GM23338 (cell line): ENCODE measurements at regions not wholly inside any gene's neighbourhood (a gene's known extent, or its start where the extent isn't known, plus 50 kb on each side); places are given as distances from the start of the nearest gene placed in this dataset.

Source experiments
- ATAC-seq: fragments of 200-7000 bp; cut with Tn5 transposase; 3 replicates; pipeline ENCODE4 v1.9.1; 2020
- DNase-seq: peaks from one replicate; pipeline ENCODE4 v3.0.0-alpha.2; 2015; ENCODE audit warnings: low spot score
- H2AFZ ChIP-seq: fragments of 200-600 bp; sonication (generic); 2 replicates; pipeline ENCODE4 v1.8.0; 2016; ENCODE audit warnings: antibody characterized with exemption, mild to moderate bottlenecking, moderate library complexity
- H3F3A ChIP-seq: fragments of 200-600 bp; sonication (generic); replicated peaks from 2 replicates; pipeline ENCODE4 v1.8.0; 2017; ENCODE audit warnings: antibody characterized with exemption, mixed run types, low read depth
- H3K27ac ChIP-seq: fragments of 200-600 bp; sonication (generic); 2 replicates; pipeline ENCODE4 v1.6.1; 2016; ENCODE audit warnings: low read depth
- H3K27me3 ChIP-seq: fragments of 200-600 bp; sonication (generic); 2 replicates; pipeline ENCODE4 v1.8.0; 2016; ENCODE audit warnings: mild to moderate bottlenecking, mixed run types, moderate library complexity; ENCODE audit not compliant: insufficient read depth
- H3K36me3 ChIP-seq: fragments of 200-600 bp; sonication (generic); 2 replicates; pipeline ENCODE4 v1.8.0; 2016; ENCODE audit warnings: mild to moderate bottlenecking; ENCODE audit not compliant: insufficient read depth
- H3K4me1 ChIP-seq: fragments of 200-600 bp; sonication (generic); 2 replicates; pipeline ENCODE4 v1.8.0; 2016; ENCODE audit warnings: mild to moderate bottlenecking, moderate library complexity; ENCODE audit not compliant: insufficient read depth
- H3K4me2 ChIP-seq: fragments of 200-600 bp; sonication (generic); 2 replicates; pipeline ENCODE4 v1.7.1; 2017; ENCODE audit warnings: mixed run types
- H3K4me3 ChIP-seq: fragments of 200-600 bp; sonication (generic); 2 replicates; pipeline ENCODE4 v1.6.1; 2016; ENCODE audit warnings: mixed run types
- H3K79me2 ChIP-seq: fragments of 200-600 bp; sonication (generic); replicated peaks from 2 replicates; pipeline ENCODE4 v1.8.0; 2017; ENCODE audit warnings: mild to moderate bottlenecking; ENCODE audit not compliant: insufficient read depth
- H3K9me2 ChIP-seq: fragments of 200-600 bp; sonication (generic); 2 replicates; pipeline ENCODE4 v1.8.0; 2017; ENCODE audit not compliant: insufficient read depth
- H4K20me1 ChIP-seq: fragments of 200-600 bp; sonication (generic); replicated peaks from 2 replicates; pipeline ENCODE4 v1.8.0; 2017; ENCODE audit warnings: mild to moderate bottlenecking; ENCODE audit not compliant: insufficient read depth
- H3K27ac Mint-ChIP-seq: 2 replicates; pipeline ENCODE4 v1.8.0; 2020; ENCODE audit warnings: inconsistent platforms, mild to moderate bottlenecking, moderate library complexity, mixed read lengths
- H3K27me3 Mint-ChIP-seq: 3 replicates; pipeline ENCODE4 v1.8.0; 2022; ENCODE audit warnings: low read depth, mild to moderate bottlenecking, moderate library complexity, mixed read lengths, inconsistent platforms; ENCODE audit not compliant: insufficient read depth, poor library complexity
- H3K36me3 Mint-ChIP-seq: 3 replicates; pipeline ENCODE4 v1.8.0; 2021; ENCODE audit warnings: low read depth, mild to moderate bottlenecking, inconsistent platforms, moderate library complexity, mixed read lengths
- H3K4me1 Mint-ChIP-seq: 3 replicates; pipeline ENCODE4 v1.8.0; 2020; ENCODE audit warnings: mild to moderate bottlenecking, inconsistent platforms, mixed read lengths
- H3K4me3 Mint-ChIP-seq: 3 replicates; pipeline ENCODE4 v1.8.0; 2021; ENCODE audit warnings: moderate library complexity, mild to moderate bottlenecking, inconsistent platforms, mixed read lengths
- H3K9me3 Mint-ChIP-seq: 3 replicates; pipeline ENCODE4 v1.8.0; 2020; ENCODE audit warnings: moderate library complexity, mild to moderate bottlenecking, inconsistent platforms, mixed read lengths
- ZNF114 ChIP-seq: fragments of 250-450 bp; sonication (Bioruptor Pico); IDR thresholded peaks from 2 replicates; pipeline ENCODE4 v1.5.0; 2020; ENCODE audit warnings: mild to moderate bottlenecking, moderate library complexity
- TF ChIP-seq, protein P1 (sequence below): fragments of 250-450 bp; sonication (Bioruptor Pico); IDR thresholded peaks from 2 replicates; pipeline ENCODE4 v1.5.0; 2020; ENCODE audit warnings: mild to moderate bottlenecking, moderate library complexity

DNA sequence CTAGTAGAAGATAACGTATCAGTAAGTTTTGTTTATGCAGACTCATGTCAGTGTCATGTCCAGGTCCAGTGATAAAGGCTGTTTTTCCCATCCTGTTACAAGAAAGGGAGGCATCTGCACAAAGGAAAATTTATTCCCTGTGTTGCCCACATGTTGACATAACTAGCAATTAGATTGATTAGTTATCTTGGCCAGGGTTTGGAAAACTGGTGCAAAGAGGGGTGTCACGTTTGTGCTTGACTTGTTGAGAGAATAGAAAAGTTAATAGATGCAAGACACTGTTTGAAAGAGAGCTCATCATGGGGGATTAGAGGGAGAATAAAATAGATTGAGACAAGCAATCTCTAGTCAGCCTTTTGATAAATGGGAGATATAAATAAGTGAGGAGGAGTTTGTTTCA, 1357.0 kb upstream of the AGA start:
- no peak for ATAC-seq

More for the DNA sequence above, 1357.0 kb upstream of the AGA start:
- Mint-ChIP-seq H3K9me3 (no peaks in the 10 kb centered on the region), H3K27me3 (no peaks in the 10 kb centered on the region), H3K4me3 (no peak overlapping the region), H3K4me1 (peaks cover 12% of the 10 kb centered on the region), H3K36me3 (no peaks in the 10 kb centered on the region), H3K27ac (no peak overlapping the region)
- peak; percentile 5 for DNase-seq
- no peaks in the 10 kb centered on the region for H3F3A ChIP-seq
- no peaks in the 10 kb centered on the region for H3K36me3 ChIP-seq
- TF ChIP-seq, protein P1, sequence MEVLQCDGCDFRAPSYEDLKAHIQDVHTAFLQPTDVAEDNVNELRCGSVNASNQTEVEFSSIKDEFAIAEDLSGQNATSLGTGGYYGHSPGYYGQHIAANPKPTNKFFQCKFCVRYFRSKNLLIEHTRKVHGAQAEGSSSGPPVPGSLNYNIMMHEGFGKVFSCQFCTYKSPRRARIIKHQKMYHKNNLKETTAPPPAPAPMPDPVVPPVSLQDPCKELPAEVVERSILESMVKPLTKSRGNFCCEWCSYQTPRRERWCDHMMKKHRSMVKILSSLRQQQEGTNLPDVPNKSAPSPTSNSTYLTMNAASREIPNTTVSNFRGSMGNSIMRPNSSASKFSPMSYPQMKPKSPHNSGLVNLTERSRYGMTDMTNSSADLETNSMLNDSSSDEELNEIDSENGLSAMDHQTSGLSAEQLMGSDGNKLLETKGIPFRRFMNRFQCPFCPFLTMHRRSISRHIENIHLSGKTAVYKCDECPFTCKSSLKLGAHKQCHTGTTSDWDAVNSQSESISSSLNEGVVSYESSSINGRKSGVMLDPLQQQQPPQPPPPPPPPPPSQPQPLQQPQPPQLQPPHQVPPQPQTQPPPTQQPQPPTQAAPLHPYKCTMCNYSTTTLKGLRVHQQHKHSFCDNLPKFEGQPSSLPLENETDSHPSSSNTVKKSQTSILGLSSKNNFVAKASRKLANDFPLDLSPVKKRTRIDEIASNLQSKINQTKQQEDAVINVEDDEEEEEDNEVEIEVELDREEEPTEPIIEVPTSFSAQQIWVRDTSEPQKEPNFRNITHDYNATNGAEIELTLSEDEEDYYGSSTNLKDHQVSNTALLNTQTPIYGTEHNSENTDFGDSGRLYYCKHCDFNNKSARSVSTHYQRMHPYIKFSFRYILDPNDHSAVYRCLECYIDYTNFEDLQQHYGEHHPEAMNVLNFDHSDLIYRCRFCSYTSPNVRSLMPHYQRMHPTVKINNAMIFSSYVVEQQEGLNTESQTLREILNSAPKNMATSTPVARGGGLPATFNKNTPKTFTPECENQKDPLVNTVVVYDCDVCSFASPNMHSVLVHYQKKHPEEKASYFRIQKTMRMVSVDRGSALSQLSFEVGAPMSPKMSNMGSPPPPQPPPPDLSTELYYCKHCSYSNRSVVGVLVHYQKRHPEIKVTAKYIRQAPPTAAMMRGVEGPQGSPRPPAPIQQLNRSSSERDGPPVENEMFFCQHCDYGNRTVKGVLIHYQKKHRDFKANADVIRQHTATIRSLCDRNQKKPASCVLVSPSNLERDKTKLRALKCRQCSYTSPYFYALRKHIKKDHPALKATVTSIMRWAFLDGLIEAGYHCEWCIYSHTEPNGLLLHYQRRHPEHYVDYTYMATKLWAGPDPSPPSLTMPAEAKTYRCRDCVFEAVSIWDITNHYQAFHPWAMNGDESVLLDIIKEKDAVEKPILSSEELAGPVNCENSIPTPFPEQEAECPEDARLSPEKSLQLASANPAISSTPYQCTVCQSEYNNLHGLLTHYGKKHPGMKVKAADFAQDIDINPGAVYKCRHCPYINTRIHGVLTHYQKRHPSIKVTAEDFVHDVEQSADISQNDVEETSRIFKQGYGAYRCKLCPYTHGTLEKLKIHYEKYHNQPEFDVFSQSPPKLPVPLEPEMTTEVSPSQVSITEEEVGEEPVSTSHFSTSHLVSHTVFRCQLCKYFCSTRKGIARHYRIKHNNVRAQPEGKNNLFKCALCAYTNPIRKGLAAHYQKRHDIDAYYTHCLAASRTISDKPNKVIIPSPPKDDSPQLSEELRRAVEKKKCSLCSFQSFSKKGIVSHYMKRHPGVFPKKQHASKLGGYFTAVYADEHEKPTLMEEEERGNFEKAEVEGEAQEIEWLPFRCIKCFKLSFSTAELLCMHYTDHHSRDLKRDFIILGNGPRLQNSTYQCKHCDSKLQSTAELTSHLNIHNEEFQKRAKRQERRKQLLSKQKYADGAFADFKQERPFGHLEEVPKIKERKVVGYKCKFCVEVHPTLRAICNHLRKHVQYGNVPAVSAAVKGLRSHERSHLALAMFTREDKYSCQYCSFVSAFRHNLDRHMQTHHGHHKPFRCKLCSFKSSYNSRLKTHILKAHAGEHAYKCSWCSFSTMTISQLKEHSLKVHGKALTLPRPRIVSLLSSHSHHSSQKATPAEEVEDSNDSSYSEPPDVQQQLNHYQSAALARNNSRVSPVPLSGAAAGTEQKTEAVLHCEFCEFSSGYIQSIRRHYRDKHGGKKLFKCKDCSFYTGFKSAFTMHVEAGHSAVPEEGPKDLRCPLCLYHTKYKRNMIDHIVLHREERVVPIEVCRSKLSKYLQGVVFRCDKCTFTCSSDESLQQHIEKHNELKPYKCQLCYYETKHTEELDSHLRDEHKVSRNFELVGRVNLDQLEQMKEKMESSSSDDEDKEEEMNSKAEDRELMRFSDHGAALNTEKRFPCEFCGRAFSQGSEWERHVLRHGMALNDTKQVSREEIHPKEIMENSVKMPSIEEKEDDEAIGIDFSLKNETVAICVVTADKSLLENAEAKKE (CRISPR knock-in tag), result no peak
- no peak for TF ChIP-seq ZNF114 (CRISPR knock-in tag)
- no peak overlapping the region for H3K4me3 ChIP-seq
- no peaks in the 10 kb centered on the region; the same call in 1 of the 2 replicates for H3K9me2 ChIP-seq
- peaks cover 12% of the 10 kb centered on the region for H3K4me1 ChIP-seq
- H3K27ac ChIP-seq, result no peak overlapping the region
- peak overlapping the region; percentile 45 for H3K4me2 ChIP-seq
- no peaks in the 10 kb centered on the region for H4K20me1 ChIP-seq
- no peaks in the 10 kb centered on the region for H3K27me3 ChIP-seq
- no peaks in the 10 kb centered on the region for H3K79me2 ChIP-seq
- 0 out of 2 replicates have a peak overlapping the region, but pooled peaks have one; percentile 12 for H2AFZ ChIP-seq
